Panc1 (cell line): ENCODE measurements at regions not wholly inside any gene's neighbourhood (a gene's known extent, or its start where the extent isn't known, plus 50 kb on each side); places are given as distances from the start of the nearest gene placed in this dataset.

Experiments used
- ATAC-seq: fragments of 200-7000 bp; cut with Tn5 transposase; 2 replicates; pipeline ENCODE4 v1.9.1; 2020; ENCODE audit warnings: mild to moderate bottlenecking, moderate library complexity
- BruUV-seq: library from RNA; stranded (reverse); fragments of 400-500 nt; replicated peaks from 2 replicates; lab custom pipeline; 2021; lab: Mats Ljungman, UMichigan
- CTCF ChIA-PET: fragments of 300-600 bp; sonication (Branson Sonifier 250); formaldehyde crosslinking; loops from one replicate; lab custom pipeline; 2022; ENCODE audit warnings: antibody characterized with exemption; lab: Charles Lee
- POLR2A ChIA-PET: fragments of 300-600 bp; sonication (Branson Sonifier 250); formaldehyde crosslinking; loops from one replicate; lab custom pipeline; 2022; ENCODE audit warnings: antibody characterized with exemption; lab: Charles Lee
- DNase-seq: peaks from one replicate; pipeline ENCODE4 v3.0.0-alpha.2; 2010; ENCODE audit warnings: low read depth, low spot score
- H3K27ac ChIP-seq: 2 replicates; pipeline ENCODE4 v1.5.1; 2011; ENCODE audit warnings: mild to moderate bottlenecking, low read length, inconsistent platforms
- H3K27me3 ChIP-seq: fragments of 200-500 bp; sonication (Bioruptor generic); 2 replicates; pipeline ENCODE4 v1.6.0; 2014; ENCODE audit warnings: low read length, inconsistent platforms; ENCODE audit not compliant: control insufficient read depth, insufficient read depth
- H3K36me3 ChIP-seq: fragments of 200-500 bp; sonication (Bioruptor generic); 2 replicates; pipeline ENCODE4 v1.5.1; 2014; ENCODE audit warnings: inconsistent platforms, mild to moderate bottlenecking, low read length, moderate library complexity; ENCODE audit not compliant: control insufficient read depth, insufficient read depth
- H3K4me1 ChIP-seq: 2 replicates; pipeline ENCODE4 v1.5.1; 2011; ENCODE audit warnings: inconsistent platforms, mild to moderate bottlenecking, low read length, moderate library complexity; ENCODE audit not compliant: control insufficient read depth, insufficient read depth
- H3K4me3 ChIP-seq, 2 experiments: 2 replicates each; pipeline ENCODE4 v1.5.1; 2011 to 2012; ENCODE audit warnings: low read depth in 2 of 2, low read length in 2 of 2, mild to moderate bottlenecking in 2 of 2, inconsistent platforms in 1 of 2, moderate library complexity in 1 of 2
- H3K9me3 ChIP-seq: fragments of 200-500 bp; sonication (Bioruptor generic); 2 replicates; pipeline ENCODE4 v1.5.1; 2014; ENCODE audit warnings: low read depth, mild to moderate bottlenecking, inconsistent platforms, low read length, moderate library complexity; ENCODE audit not compliant: control insufficient read depth, insufficient read depth
- POLR2AphosphoS5 ChIP-seq: IDR thresholded peaks from 2 replicates; pipeline ENCODE4 v1.6.1; 2012; ENCODE audit warnings: mild to moderate bottlenecking, low read depth, low read length, moderate library complexity
- SIN3A ChIP-seq: IDR thresholded peaks from 2 replicates; pipeline ENCODE4 v1.6.1; 2012; ENCODE audit warnings: low read depth, mild to moderate bottlenecking, low read length, moderate library complexity, borderline replicate concordance; ENCODE audit not compliant: insufficient read depth
- TCF7L2 ChIP-seq: IDR thresholded peaks from 2 replicates; pipeline ENCODE4 v1.6.1; 2011; ENCODE audit warnings: mild to moderate bottlenecking, low read depth, low read length, inconsistent platforms
- in situ Hi-C: cut with HindIII; loops from 2 replicates; pipeline ENCODE4 v1.10.0; 2016; ENCODE audit warnings: low sequenced_read_pairs, low pct_unique_long_range_greater_than_20kb
- intact Hi-C: fragments of 100-400 bp; cut with micrococcal nuclease; formaldehyde crosslinking; loops from one replicate; pipeline ENCODE4 v1.10.0; 2022; ENCODE audit not compliant: unreplicated experiment
- TF ChIP-seq, protein P1 (sequence below): fragments of 450-650 bp; IDR thresholded peaks from 2 replicates; pipeline ENCODE4 v1.5.1; 2017; ENCODE audit warnings: mild to moderate bottlenecking
- TF ChIP-seq, protein P2 (sequence below), 2 experiments: IDR thresholded peaks; 2 replicates each; pipeline ENCODE4 v1.6.1; 2011 to 2012; ENCODE audit warnings: low read depth in 2 of 2, control low read depth in 1 of 2, low read length in 1 of 2, mild to moderate bottlenecking in 1 of 2, moderate library complexity in 1 of 2; ENCODE audit not compliant: insufficient read depth in 1 of 2

DNA sequence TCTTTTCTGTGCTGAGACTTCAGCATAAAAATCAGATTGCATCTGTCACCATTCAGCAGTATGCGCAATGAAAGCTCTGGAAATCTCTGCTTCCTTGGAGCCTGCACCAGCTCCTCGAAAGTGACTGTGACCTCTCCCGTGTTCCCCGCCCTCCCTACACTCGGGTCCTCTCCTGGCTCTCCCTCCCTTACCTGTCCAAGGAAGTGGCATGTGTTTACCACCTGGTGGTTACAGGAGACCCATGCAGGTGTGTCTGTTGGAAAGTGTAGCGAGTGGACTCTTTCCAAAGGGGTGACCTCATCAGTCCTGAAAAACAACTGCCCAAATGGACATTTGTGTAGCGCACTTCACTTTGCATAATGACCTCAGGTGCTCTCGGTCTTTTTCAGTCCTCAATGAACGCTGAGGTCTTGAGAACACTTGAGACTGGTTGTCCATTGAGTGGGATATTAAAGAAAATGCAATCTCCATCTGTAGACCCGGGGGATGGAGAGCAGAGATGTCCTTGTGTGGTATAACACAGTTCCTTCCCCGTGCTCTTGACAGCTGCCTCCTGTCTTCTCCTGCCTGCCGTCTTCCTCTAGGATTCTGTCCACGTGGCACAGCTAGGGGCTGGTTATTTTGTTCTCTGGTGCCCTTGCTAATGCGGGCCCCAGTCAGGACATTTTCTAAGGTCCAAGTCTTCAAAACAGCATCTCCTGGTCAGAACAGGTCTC lies 133.2 kb downstream of the ACKR3 start:
- TF ChIP-seq, protein P1, sequence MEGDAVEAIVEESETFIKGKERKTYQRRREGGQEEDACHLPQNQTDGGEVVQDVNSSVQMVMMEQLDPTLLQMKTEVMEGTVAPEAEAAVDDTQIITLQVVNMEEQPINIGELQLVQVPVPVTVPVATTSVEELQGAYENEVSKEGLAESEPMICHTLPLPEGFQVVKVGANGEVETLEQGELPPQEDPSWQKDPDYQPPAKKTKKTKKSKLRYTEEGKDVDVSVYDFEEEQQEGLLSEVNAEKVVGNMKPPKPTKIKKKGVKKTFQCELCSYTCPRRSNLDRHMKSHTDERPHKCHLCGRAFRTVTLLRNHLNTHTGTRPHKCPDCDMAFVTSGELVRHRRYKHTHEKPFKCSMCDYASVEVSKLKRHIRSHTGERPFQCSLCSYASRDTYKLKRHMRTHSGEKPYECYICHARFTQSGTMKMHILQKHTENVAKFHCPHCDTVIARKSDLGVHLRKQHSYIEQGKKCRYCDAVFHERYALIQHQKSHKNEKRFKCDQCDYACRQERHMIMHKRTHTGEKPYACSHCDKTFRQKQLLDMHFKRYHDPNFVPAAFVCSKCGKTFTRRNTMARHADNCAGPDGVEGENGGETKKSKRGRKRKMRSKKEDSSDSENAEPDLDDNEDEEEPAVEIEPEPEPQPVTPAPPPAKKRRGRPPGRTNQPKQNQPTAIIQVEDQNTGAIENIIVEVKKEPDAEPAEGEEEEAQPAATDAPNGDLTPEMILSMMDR = no peak
- TF ChIP-seq, protein P2, sequence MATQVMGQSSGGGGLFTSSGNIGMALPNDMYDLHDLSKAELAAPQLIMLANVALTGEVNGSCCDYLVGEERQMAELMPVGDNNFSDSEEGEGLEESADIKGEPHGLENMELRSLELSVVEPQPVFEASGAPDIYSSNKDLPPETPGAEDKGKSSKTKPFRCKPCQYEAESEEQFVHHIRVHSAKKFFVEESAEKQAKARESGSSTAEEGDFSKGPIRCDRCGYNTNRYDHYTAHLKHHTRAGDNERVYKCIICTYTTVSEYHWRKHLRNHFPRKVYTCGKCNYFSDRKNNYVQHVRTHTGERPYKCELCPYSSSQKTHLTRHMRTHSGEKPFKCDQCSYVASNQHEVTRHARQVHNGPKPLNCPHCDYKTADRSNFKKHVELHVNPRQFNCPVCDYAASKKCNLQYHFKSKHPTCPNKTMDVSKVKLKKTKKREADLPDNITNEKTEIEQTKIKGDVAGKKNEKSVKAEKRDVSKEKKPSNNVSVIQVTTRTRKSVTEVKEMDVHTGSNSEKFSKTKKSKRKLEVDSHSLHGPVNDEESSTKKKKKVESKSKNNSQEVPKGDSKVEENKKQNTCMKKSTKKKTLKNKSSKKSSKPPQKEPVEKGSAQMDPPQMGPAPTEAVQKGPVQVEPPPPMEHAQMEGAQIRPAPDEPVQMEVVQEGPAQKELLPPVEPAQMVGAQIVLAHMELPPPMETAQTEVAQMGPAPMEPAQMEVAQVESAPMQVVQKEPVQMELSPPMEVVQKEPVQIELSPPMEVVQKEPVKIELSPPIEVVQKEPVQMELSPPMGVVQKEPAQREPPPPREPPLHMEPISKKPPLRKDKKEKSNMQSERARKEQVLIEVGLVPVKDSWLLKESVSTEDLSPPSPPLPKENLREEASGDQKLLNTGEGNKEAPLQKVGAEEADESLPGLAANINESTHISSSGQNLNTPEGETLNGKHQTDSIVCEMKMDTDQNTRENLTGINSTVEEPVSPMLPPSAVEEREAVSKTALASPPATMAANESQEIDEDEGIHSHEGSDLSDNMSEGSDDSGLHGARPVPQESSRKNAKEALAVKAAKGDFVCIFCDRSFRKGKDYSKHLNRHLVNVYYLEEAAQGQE (IDR thresholded peaks at IDR 0.05; ENCODE audit: insufficient read depth in 1 of 2, low read depth in 2 of 2, low read length in 1 of 2) = no peak
- TF ChIP-seq POLR2AphosphoS5 (no peak), TCF7L2 (no peak), SIN3A (no peak)
- intact Hi-C loops (no loop called here), in situ Hi-C loops (no loop called here)
- H3K4me3 ChIP-seq = no peak overlapping the region
- POLR2A ChIA-PET = no interaction called here
- DNase-seq (no peak), ATAC-seq (no peak)
- H3K4me1 ChIP-seq = no peaks in the 10 kb centered on the region
- no peak overlapping the region for H3K27ac ChIP-seq
- H3K27me3 ChIP-seq = peaks cover 6% of the 10 kb centered on the region; the same call in 1 of the 2 replicates
- CTCF ChIA-PET = no interaction called here
- no TSS peak for BruUV-seq
- H3K9me3 ChIP-seq = no peaks in the 10 kb centered on the region
- no peaks in the 10 kb centered on the region for H3K36me3 ChIP-seq

DNA sequence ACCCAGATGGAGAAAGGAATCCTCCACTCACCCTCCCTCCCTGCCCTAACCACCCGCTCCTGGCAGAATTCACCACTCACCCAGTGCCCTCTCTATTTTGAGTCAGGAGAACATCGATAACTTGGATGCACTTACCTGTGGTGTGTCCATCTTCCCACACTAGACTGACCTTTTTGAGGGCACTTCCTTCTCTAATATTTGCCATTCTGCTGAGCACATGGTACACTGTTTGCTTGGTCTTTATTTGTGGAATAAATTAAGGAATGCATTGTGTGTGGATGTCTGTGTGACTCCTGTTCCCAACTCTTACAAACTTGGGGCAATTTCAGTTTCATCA lies 133.7 kb downstream of the ACKR3 start:
- Histone ChIP-seq H3K36me3 (no peaks in the 10 kb centered on the region), H3K9me3 (no peaks in the 10 kb centered on the region), H3K4me1 (no peaks in the 10 kb centered on the region), H3K27me3 (peaks cover 6% of the 10 kb centered on the region; the same call in 1 of the 2 replicates), H3K4me3 (no peak overlapping the region), H3K27ac (no peak overlapping the region)
- CTCF ChIA-PET = no interaction called here
- BruUV-seq = no TSS peak
- ATAC-seq (no peak), DNase-seq (no peak)
- POLR2A ChIA-PET = no interaction called here
- TF ChIP-seq TCF7L2 (no peak), POLR2AphosphoS5 (no peak), SIN3A (no peak)
- intact Hi-C loops = no loop called here
- in situ Hi-C loops = no loop called here

DNA sequence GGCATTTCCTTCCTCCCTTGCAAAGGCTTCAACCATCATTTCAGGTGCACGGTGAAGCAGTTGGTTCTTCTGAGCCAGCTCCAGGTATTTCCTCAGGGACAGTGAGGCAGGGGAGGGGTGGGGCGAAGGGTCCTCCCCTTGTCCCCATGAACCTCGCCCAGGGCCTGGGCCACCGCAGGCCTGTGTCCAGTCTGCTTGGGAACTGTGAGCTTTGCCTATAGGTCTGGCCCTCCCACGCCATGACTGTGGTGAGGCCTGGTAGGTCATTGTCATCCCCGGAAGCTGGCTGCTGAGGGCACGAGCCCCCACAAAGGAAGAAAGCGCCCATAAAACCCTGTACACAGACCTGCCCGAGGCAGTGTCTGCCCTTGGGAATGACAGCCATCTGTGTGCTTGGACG lies 134.3 kb downstream of the ACKR3 start:
- H3K27me3 ChIP-seq = 0 out of 2 replicates have a peak, but pooled peaks cover 4% of the 10 kb centered on the region
- no peak overlapping the region for H3K4me3 ChIP-seq
- no peaks in the 10 kb centered on the region for H3K9me3 ChIP-seq
- CTCF ChIA-PET = no interaction called here
- ATAC-seq (no peak), DNase-seq (no peak)
- no peak overlapping the region for H3K27ac ChIP-seq
- POLR2A ChIA-PET = no interaction called here
- TF ChIP-seq SIN3A (no peak), TCF7L2 (no peak), POLR2AphosphoS5 (no peak)
- TF ChIP-seq, protein P1 = no peak
- TF ChIP-seq, protein P2 (IDR thresholded peaks at IDR 0.05; ENCODE audit: insufficient read depth in 1 of 2, low read depth in 2 of 2, low read length in 1 of 2) = no peak
- in situ Hi-C loops = no loop called here
- no peaks in the 10 kb centered on the region for H3K36me3 ChIP-seq
- H3K4me1 ChIP-seq = no peaks in the 10 kb centered on the region
- no TSS peak for BruUV-seq
- intact Hi-C loops = no loop called here
